ENCODE measurements at regions not wholly inside any gene's neighbourhood (a gene's known extent, or its start where the extent isn't known, plus 50 kb on each side); places are given as distances from the start of the nearest gene placed in this dataset.

DNA sequence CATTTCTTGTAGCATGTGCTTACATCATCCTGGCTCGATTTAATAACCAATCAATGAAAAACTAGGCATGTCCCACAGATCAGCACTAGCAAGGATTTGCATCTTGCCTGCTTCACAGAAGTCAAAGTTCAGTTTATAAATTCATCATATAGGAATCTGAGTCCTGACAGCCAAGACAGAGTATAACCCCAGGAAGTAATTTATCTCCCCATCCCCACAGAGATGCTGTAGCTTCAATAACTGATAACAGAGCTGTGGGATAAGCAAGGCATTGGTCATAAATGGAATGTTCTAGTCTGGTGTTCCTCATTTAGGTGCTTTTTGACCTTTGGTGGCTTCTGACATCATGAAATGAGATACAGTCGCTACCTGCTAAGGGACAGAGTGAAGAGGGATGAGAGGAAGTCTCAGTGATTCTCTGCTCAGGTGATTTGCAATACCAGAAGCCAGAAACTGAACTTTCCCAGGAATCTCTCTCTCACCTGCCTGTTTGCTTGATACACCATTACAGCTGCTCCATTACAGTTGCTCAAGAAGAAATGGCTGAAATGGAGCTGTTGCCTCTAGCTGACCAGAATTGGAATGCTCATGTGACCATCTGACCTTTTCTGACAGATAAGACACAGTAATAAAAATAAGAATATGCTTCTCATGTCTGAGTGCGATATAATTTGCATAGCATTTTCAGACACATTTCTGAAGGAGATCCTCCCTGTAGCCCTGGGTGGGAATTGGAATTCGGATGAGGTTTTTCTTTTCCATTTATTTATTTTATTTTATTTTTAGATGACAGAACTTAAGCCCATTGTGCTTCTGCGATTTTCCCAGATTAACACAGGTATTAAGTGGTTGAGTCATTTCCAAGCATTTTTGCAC lies 217.1 kb upstream of the KCNMB2 start:
- TF ChIP-seq FOXP2 (optimal IDR thresholded peaks at IDR 0.05; ENCODE audit: control extremely low read depth, extremely low read length, insufficient read depth), result no peak
- TF ChIP-seq EZH2 (IDR thresholded peaks at IDR 0.05), result no peak
- TF ChIP-seq POLR2AphosphoS5 (IDR thresholded peaks at IDR 0.05; ENCODE audit: borderline replicate concordance, low read depth, low read length), result no peak
- H3K9ac ChIP-seq (ENCODE audit: insufficient read length), result no peak overlapping the region
- no peak for DNase-seq (ENCODE audit: low read depth, low spot score)
- H3K9me3 ChIP-seq (ENCODE audit: low read depth, low read length), result 0 out of 2 replicates have a peak, but pooled peaks cover 3% of the 10 kb centered on the region
- H3K27ac ChIP-seq, result no peak overlapping the region
- H3K36me3 ChIP-seq (ENCODE audit: insufficient read depth, low read length), result no peaks in the 10 kb centered on the region
- no peak overlapping the region for H3K4me3 ChIP-seq

- no peak overlapping the region for H3K27ac ChIP-seq
- no peak overlapping the region for H3K4me3 ChIP-seq
- 0 out of 2 replicates have a peak, but pooled peaks cover 3% of the 10 kb centered on the region for H3K9me3 ChIP-seq (ENCODE audit: low read depth, low read length)
- H3K9ac ChIP-seq (ENCODE audit: insufficient read length), result no peak overlapping the region
- no peaks in the 10 kb centered on the region for H3K36me3 ChIP-seq (ENCODE audit: insufficient read depth, low read length)
- no peak for DNase-seq (ENCODE audit: low read depth, low spot score)
- TF ChIP-seq FOXP2 (optimal IDR thresholded peaks at IDR 0.05; ENCODE audit: control extremely low read depth, extremely low read length, insufficient read depth), result no peak
- no peak for TF ChIP-seq POLR2AphosphoS5 (IDR thresholded peaks at IDR 0.05; ENCODE audit: borderline replicate concordance, low read depth, low read length)
- no peak for TF ChIP-seq EZH2 (IDR thresholded peaks at IDR 0.05)
These were observed 215.5 kb upstream of the KCNMB2 start for GRCh38 chr3:178320456-178321351.

- no peaks in the 10 kb centered on the region for H3K9me3 ChIP-seq (ENCODE audit: low read depth, low read length)
- TF ChIP-seq EZH2 (IDR thresholded peaks at IDR 0.05) (no peak), FOXP2 (optimal IDR thresholded peaks at IDR 0.05; ENCODE audit: control extremely low read depth, extremely low read length, insufficient read depth) (no peak), POLR2AphosphoS5 (IDR thresholded peaks at IDR 0.05; ENCODE audit: borderline replicate concordance, low read depth, low read length) (no peak)
- H3K27ac ChIP-seq, result peak overlapping the region; percentile 66; the same call in 1 of the 2 replicates
- no peak overlapping the region for H3K9ac ChIP-seq (ENCODE audit: insufficient read length)
- no peak overlapping the region for H3K4me3 ChIP-seq
- no peak for DNase-seq (ENCODE audit: low read depth, low spot score)
- no peaks in the 10 kb centered on the region for H3K36me3 ChIP-seq (ENCODE audit: insufficient read depth, low read length)
These were observed 211.9 kb upstream of the KCNMB2 start for GRCh38 chr3:178324356-178324755.

- Histone ChIP-seq H3K4me3 (peak overlapping the region; percentile 26; the same call in 1 of the 2 replicates), H3K9ac (ENCODE audit: insufficient read length) (no peak overlapping the region), H3K36me3 (ENCODE audit: insufficient read depth, low read length) (no peaks in the 10 kb centered on the region), H3K27ac (peak overlapping the region; percentile 66), H3K9me3 (ENCODE audit: low read depth, low read length) (no peaks in the 10 kb centered on the region)
- DNase-seq (ENCODE audit: low read depth, low spot score), result peak; percentile 72
- TF ChIP-seq POLR2AphosphoS5 (IDR thresholded peaks at IDR 0.05; ENCODE audit: borderline replicate concordance, low read depth, low read length) (no peak), EZH2 (IDR thresholded peaks at IDR 0.05) (no peak), FOXP2 (optimal IDR thresholded peaks at IDR 0.05; ENCODE audit: control extremely low read depth, extremely low read length, insufficient read depth) (no peak)
These were observed 210.9 kb upstream of the KCNMB2 start for GRCh38 chr3:178325330-178325729.

DNA sequence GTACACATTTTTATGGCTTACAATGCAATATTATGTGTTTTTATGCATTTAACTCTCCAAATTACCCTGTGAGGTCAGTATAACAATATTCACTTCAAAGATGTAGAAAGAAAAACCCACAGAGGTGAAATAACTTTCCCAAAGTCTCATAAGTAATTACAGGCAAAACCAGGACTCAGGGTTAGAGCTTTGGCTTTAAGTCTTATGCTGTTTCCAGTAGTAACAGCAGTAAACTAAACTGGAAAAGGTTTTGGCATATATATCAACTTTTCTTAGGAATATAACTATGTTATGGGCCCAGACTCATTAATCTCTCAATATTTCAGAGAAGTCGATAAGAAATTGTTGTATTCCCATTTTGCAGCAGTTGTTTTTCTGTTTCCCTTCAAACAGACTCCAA lies 206.3 kb upstream of the KCNMB2 start:
- H3K9me3 ChIP-seq (ENCODE audit: low read depth, low read length), result no peaks in the 10 kb centered on the region
- no peak overlapping the region for H3K9ac ChIP-seq (ENCODE audit: insufficient read length)
- H3K4me3 ChIP-seq, result no peak overlapping the region
- H3K27ac ChIP-seq, result no peak overlapping the region
- TF ChIP-seq EZH2 (IDR thresholded peaks at IDR 0.05), result no peak
- TF ChIP-seq POLR2AphosphoS5 (IDR thresholded peaks at IDR 0.05; ENCODE audit: borderline replicate concordance, low read depth, low read length), result no peak
- TF ChIP-seq FOXP2 (optimal IDR thresholded peaks at IDR 0.05; ENCODE audit: control extremely low read depth, extremely low read length, insufficient read depth), result no peak
- no peak for DNase-seq (ENCODE audit: low read depth, low spot score)
- H3K36me3 ChIP-seq (ENCODE audit: insufficient read depth, low read length), result no peaks in the 10 kb centered on the region

GRCh38 chr3:178334239-178334638 lies 202.0 kb upstream of the KCNMB2 start:
- no peaks in the 10 kb centered on the region for H3K36me3 ChIP-seq (ENCODE audit: insufficient read depth, low read length)
- TF ChIP-seq EZH2 (IDR thresholded peaks at IDR 0.05), result no peak
- no peak for TF ChIP-seq FOXP2 (optimal IDR thresholded peaks at IDR 0.05; ENCODE audit: control extremely low read depth, extremely low read length, insufficient read depth)
- no peak overlapping the region for H3K9ac ChIP-seq (ENCODE audit: insufficient read length)
- no peak overlapping the region for H3K27ac ChIP-seq
- DNase-seq (ENCODE audit: low read depth, low spot score), result no peak
- no peaks in the 10 kb centered on the region for H3K9me3 ChIP-seq (ENCODE audit: low read depth, low read length)
- no peak overlapping the region for H3K4me3 ChIP-seq

DNA sequence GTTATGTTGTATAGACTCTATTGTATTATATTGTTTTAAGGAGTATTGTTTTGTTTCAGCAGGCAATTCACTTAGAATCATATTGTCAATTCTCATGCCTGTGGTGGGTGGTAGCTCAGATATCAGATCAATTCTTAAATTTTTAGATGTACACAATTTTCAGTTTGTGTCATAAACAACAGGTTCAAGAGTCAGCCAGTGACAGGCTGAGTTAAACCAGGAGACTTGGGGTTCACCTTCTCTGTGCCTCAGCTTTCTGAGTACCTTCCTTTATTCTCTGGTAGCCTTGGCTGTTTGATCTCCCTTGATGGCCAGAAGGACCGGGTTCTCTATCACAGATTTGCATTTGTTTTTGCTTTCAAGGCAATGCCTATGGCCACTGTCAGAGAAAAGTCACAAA lies 199.9 kb upstream of the KCNMB2 start:
- Histone ChIP-seq H3K9me3 (ENCODE audit: low read depth, low read length) (no peaks in the 10 kb centered on the region), H3K27ac (no peak overlapping the region), H3K36me3 (ENCODE audit: insufficient read depth, low read length) (no peaks in the 10 kb centered on the region), H3K9ac (ENCODE audit: insufficient read length) (no peak overlapping the region), H3K4me3 (no peak overlapping the region)
- TF ChIP-seq FOXP2 (optimal IDR thresholded peaks at IDR 0.05; ENCODE audit: control extremely low read depth, extremely low read length, insufficient read depth) (no peak), EZH2 (IDR thresholded peaks at IDR 0.05) (no peak), POLR2AphosphoS5 (IDR thresholded peaks at IDR 0.05; ENCODE audit: borderline replicate concordance, low read depth, low read length) (no peak)
- DNase-seq (ENCODE audit: low read depth, low spot score), result no peak

- Histone ChIP-seq H3K9me3 (ENCODE audit: low read depth, low read length) (no peaks in the 10 kb centered on the region), H3K4me3 (no peak overlapping the region)
These were observed 195.7 kb upstream of the KCNMB2 start for GRCh38 chr3:178340506-178340905.

More at GRCh38 chr3:178340506-178340905, 195.7 kb upstream of the KCNMB2 start:
- Histone ChIP-seq H3K9ac (ENCODE audit: insufficient read length) (no peak overlapping the region), H3K36me3 (ENCODE audit: insufficient read depth, low read length) (no peaks in the 10 kb centered on the region), H3K27ac (no peak overlapping the region)
- TF ChIP-seq POLR2AphosphoS5 (IDR thresholded peaks at IDR 0.05; ENCODE audit: borderline replicate concordance, low read depth, low read length), result no peak
- no peak for TF ChIP-seq FOXP2 (optimal IDR thresholded peaks at IDR 0.05; ENCODE audit: control extremely low read depth, extremely low read length, insufficient read depth)
- TF ChIP-seq EZH2 (IDR thresholded peaks at IDR 0.05), result no peak
- no peak for DNase-seq (ENCODE audit: low read depth, low spot score)

Data from SK-N-MC (cell line).